KMS-11 (cell line): ENCODE measurements at regions not wholly inside any gene's neighbourhood (a gene's known extent, or its start where the extent isn't known, plus 50 kb on each side); places are given as distances from the start of the nearest gene placed in this dataset.

Experiments used
- H2AFZ ChIP-seq: fragments of 200-600 bp; sonication (generic); 2 replicates; pipeline ENCODE4 v1.6.1; 2016; ENCODE audit warnings: antibody characterized with exemption, mixed run types, low read depth
- H3K27ac ChIP-seq: fragments of 200-600 bp; sonication (generic); 2 replicates; pipeline ENCODE4 v1.6.1; 2016; ENCODE audit warnings: mild to moderate bottlenecking, mixed run types
- H3K27me3 ChIP-seq: fragments of 200-600 bp; sonication (generic); 2 replicates; pipeline ENCODE4 v1.6.1; 2017; ENCODE audit warnings: mild to moderate bottlenecking, low read depth, mixed run types, moderate library complexity; ENCODE audit not compliant: insufficient read depth
- H3K36me3 ChIP-seq: fragments of 200-600 bp; sonication (generic); 2 replicates; pipeline ENCODE4 v1.6.1; 2017; ENCODE audit warnings: mild to moderate bottlenecking, mixed run types; ENCODE audit not compliant: insufficient read depth
- H3K4me1 ChIP-seq: fragments of 200-600 bp; sonication (generic); 2 replicates; pipeline ENCODE4 v1.6.1; 2016; ENCODE audit warnings: mild to moderate bottlenecking, low read depth, mixed run types; ENCODE audit not compliant: poor library complexity, severe bottlenecking
- H3K4me2 ChIP-seq: fragments of 200-600 bp; sonication (generic); 2 replicates; pipeline ENCODE4 v1.7.0; 2016; ENCODE audit warnings: mild to moderate bottlenecking, mixed run types
- H3K4me3 ChIP-seq: fragments of 200-600 bp; sonication (generic); IDR thresholded peaks from 2 replicates; pipeline ENCODE4 v1.6.1; 2017; ENCODE audit warnings: low read depth, low read length, mixed read lengths; ENCODE audit not compliant: insufficient read depth
- H3K79me2 ChIP-seq: fragments of 200-600 bp; sonication (generic); 2 replicates; pipeline ENCODE4 v1.6.1; 2016; ENCODE audit warnings: low read depth, mixed run types; ENCODE audit not compliant: insufficient read depth
- H3K9ac ChIP-seq: fragments of 200-600 bp; sonication (generic); 2 replicates; pipeline ENCODE4 v1.6.1; 2016; ENCODE audit warnings: mild to moderate bottlenecking, mixed run types
- H4K20me1 ChIP-seq: fragments of 200-600 bp; sonication (generic); 2 replicates; pipeline ENCODE4 v1.6.1; 2016; ENCODE audit warnings: mild to moderate bottlenecking, mixed run types; ENCODE audit not compliant: insufficient read depth
- CTCF ChIP-seq: fragments of 200-600 bp; sonication (generic); conservative IDR thresholded peaks from 2 replicates; pipeline ENCODE4 v1.6.1; 2017; ENCODE audit warnings: low read depth, mild to moderate bottlenecking, antibody characterized with exemption, low read length, moderate library complexity, mixed read lengths

GRCh38 chr14:61153431-61153830 lies 127.7 kb downstream of the TMEM30B start:
- no peak overlapping the region for H3K4me3 ChIP-seq
- no peak overlapping the region for H2AFZ ChIP-seq
- H3K4me1 ChIP-seq: no peaks in the 10 kb centered on the region
- H3K27me3 ChIP-seq: no peaks in the 10 kb centered on the region
- no peaks in the 10 kb centered on the region for H3K79me2 ChIP-seq
- H3K4me2 ChIP-seq: no peak overlapping the region
- H3K27ac ChIP-seq: no peak overlapping the region
- H3K36me3 ChIP-seq: no peaks in the 10 kb centered on the region
- TF ChIP-seq CTCF: no peak
- no peaks in the 10 kb centered on the region for H4K20me1 ChIP-seq
- H3K9ac ChIP-seq: no peak overlapping the region

GRCh38 chr14:61152851-61153364 lies 128.2 kb downstream of the TMEM30B start:
- H3K4me2 ChIP-seq: no peak overlapping the region
- no peaks in the 10 kb centered on the region for H3K4me1 ChIP-seq
- H3K27me3 ChIP-seq: no peaks in the 10 kb centered on the region
- H3K27ac ChIP-seq: no peak overlapping the region
- TF ChIP-seq CTCF: no peak
- no peaks in the 10 kb centered on the region for H4K20me1 ChIP-seq
- H3K79me2 ChIP-seq: no peaks in the 10 kb centered on the region
- H3K4me3 ChIP-seq: no peak overlapping the region
- H3K36me3 ChIP-seq: no peaks in the 10 kb centered on the region
- H3K9ac ChIP-seq: no peak overlapping the region
- H2AFZ ChIP-seq: no peak overlapping the region

DNA sequence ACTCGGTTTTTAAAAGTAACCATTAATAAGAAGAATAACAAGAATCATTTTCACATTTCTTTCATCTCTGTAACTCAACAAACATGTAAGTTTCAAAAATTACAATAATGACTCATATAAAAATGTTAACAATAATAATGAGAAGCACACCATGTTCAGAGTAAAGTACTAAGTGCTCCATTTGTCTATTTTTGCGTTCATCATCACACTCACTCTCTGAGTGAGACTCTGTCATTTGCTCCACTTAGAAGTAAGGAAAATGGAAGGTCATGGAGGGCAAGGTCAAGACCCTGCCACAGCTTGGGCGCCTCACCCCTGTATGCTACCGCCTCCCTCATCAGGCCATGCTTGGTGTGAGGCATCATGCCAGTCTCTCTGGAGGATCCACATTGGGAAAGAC lies 129.9 kb downstream of the TMEM30B start:
- Histone ChIP-seq H2AFZ (no peak overlapping the region), H3K4me3 (no peak overlapping the region), H3K4me2 (no peak overlapping the region), H3K27me3 (no peaks in the 10 kb centered on the region), H4K20me1 (no peaks in the 10 kb centered on the region), H3K36me3 (no peaks in the 10 kb centered on the region), H3K4me1 (no peaks in the 10 kb centered on the region), H3K79me2 (no peaks in the 10 kb centered on the region), H3K27ac (no peak overlapping the region), H3K9ac (no peak overlapping the region)
- TF ChIP-seq CTCF: no peak

GRCh38 chr14:61150851-61151250 lies 130.3 kb downstream of the TMEM30B start:
- no peaks in the 10 kb centered on the region for H3K36me3 ChIP-seq
- no peak overlapping the region for H3K4me3 ChIP-seq
- H4K20me1 ChIP-seq: no peaks in the 10 kb centered on the region
- H3K4me1 ChIP-seq: no peaks in the 10 kb centered on the region
- no peak for TF ChIP-seq CTCF
- H3K9ac ChIP-seq: no peak overlapping the region
- H3K27ac ChIP-seq: no peak overlapping the region
- H3K79me2 ChIP-seq: no peaks in the 10 kb centered on the region
- H3K27me3 ChIP-seq: no peaks in the 10 kb centered on the region
- H3K4me2 ChIP-seq: no peak overlapping the region
- H2AFZ ChIP-seq: no peak overlapping the region

DNA sequence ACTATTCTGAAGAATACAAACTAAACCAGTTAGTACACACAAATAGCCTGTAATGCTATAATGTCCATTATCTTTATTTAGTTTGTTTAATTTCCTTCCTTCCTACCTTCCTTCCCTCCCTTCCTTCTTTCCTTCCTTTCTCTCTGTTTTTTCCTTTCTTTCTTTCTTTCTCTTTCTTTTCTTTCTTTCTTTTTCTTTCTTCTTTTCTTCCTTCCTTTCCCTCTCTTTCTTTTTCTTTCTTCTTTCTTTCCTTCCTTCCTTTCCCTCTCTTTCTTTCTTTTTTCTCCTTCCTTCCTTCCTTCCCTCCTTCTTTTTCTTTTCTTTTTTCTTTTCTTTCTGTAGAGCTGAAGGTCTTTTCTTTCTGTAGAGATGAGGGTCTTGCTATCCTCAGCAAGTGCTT lies 131.2 kb downstream of the TMEM30B start:
- TF ChIP-seq CTCF: no peak
- Histone ChIP-seq H3K9ac (no peak overlapping the region), H2AFZ (no peak overlapping the region), H3K4me3 (no peak overlapping the region), H3K27ac (no peak overlapping the region), H3K4me2 (no peak overlapping the region), H3K27me3 (no peaks in the 10 kb centered on the region), H3K79me2 (no peaks in the 10 kb centered on the region), H4K20me1 (no peaks in the 10 kb centered on the region), H3K36me3 (no peaks in the 10 kb centered on the region), H3K4me1 (no peaks in the 10 kb centered on the region)
